IPS DF 6.9 (cell line): ENCODE measurements at regions not wholly inside any gene's neighbourhood (a gene's known extent, or its start where the extent isn't known, plus 50 kb on each side); places are given as distances from the start of the nearest gene placed in this dataset.
"Not testable (repeated sequence)": the region's sequence is repeated elsewhere in the genome, so short reads cannot be mapped to it uniquely, and the experiment has no call there.

Source experiments
- DNase-seq: peaks from one replicate; pipeline ENCODE4 v3.0.0-alpha.2; 2013; ENCODE audit warnings: low read depth, low spot score
- H3K27ac ChIP-seq: one replicate; pipeline ENCODE4 v1.5.1; 2013; ENCODE audit warnings: low read length, control low read depth
- H3K27me3 ChIP-seq: 2 replicates; pipeline ENCODE4 v1.6.1; 2013; ENCODE audit warnings: mild to moderate bottlenecking, low read length; ENCODE audit not compliant: control insufficient read depth, insufficient read depth
- H3K36me3 ChIP-seq: 2 replicates; pipeline ENCODE4 v1.6.1; 2013; ENCODE audit warnings: low read length; ENCODE audit not compliant: control insufficient read depth, insufficient read depth
- H3K4me1 ChIP-seq: 2 replicates; pipeline ENCODE4 v1.6.1; 2013; ENCODE audit warnings: low read length; ENCODE audit not compliant: control insufficient read depth, insufficient read depth
- H3K4me3 ChIP-seq: 2 replicates; pipeline ENCODE4 v1.5.1; 2013; ENCODE audit warnings: mild to moderate bottlenecking, low read length
- H3K9me3 ChIP-seq: 2 replicates; pipeline ENCODE4 v1.6.1; 2013; ENCODE audit warnings: low read length, inconsistent platforms; ENCODE audit not compliant: control insufficient read depth, insufficient read depth
- WGBS: extraction: QIAGEN DNeasy Blood & Tissue Kit; methylation state at CpG from one replicate; pipeline ENCODE4 v1.1.7; 2013; ENCODE audit warnings: mixed read lengths, missing lambda C conversion rate; ENCODE audit not compliant: insufficient read length, insufficient coverage; 5-methylcytosine and 5-hydroxymethylcytosine counted together

GRCh38 chr21:7956074-7956452, 2565.3 kb upstream of the TPTE start:
- H3K36me3 ChIP-seq, H3K27ac ChIP-seq, H3K4me3 ChIP-seq, H3K4me1 ChIP-seq, DNase-seq, H3K27me3 ChIP-seq: not testable (repeated sequence)
- WGBS: no CpG with 5 or more reads among the region's 2 CpGs
- H3K9me3 ChIP-seq: peaks cover 35% of the 10 kb centered on the region

GRCh38 chr21:7956998-7957712, 2564.2 kb upstream of the TPTE start:
- not testable (repeated sequence) for H3K27me3 ChIP-seq, H3K36me3 ChIP-seq, H3K4me3 ChIP-seq, H3K27ac ChIP-seq, H3K4me1 ChIP-seq, DNase-seq
- peaks cover 28% of the 10 kb centered on the region for H3K9me3 ChIP-seq
- 100% methylated on average over 1 of the region's 5 CpGs for WGBS

- Histone ChIP-seq H3K27me3 (no peaks in the 10 kb centered on the region), H3K4me3 (no peak overlapping the region), H3K4me1 (no peaks in the 10 kb centered on the region), H3K27ac (no peak overlapping the region), H3K36me3 (no peaks in the 10 kb centered on the region), H3K9me3 (peaks cover 24% of the 10 kb centered on the region)
- DNase-seq: no peak
- 100% methylated on average over 2 of the region's 2 CpGs for WGBS
These were observed 2563.7 kb upstream of the TPTE start for GRCh38 chr21:7957713-7958064.
